NOMO-1 (cell line): ENCODE measurements at regions not wholly inside any gene's neighbourhood (a gene's known extent, or its start where the extent isn't known, plus 50 kb on each side); places are given as distances from the start of the nearest gene placed in this dataset.

Source experiments
- DNase-seq, 2 experiments: peaks; one replicate each; lab custom pipeline; 2025; ENCODE audit not compliant: unreplicated experiment in 2 of 2; lab: John Stamatoyannopoulos, UW

GRCh38 chr4:155523358-155523757 is 143.3 kb upstream of the GUCY1A1 start:
- DNase-seq: no peak

- no peak for DNase-seq
Observed at GRCh38 chr4:155522201-155522600, 144.4 kb upstream of the GUCY1A1 start.

- DNase-seq: no peak
Observed at GRCh38 chr4:155521382-155521781, 144.6 kb upstream of the MAP9 start.

GRCh38 chr4:155515444-155516075 is 138.8 kb upstream of the MAP9 start:
- DNase-seq: no peak

GRCh38 chr4:155514628-155515027 is 137.9 kb upstream of the MAP9 start:
- no peak for DNase-seq

- DNase-seq: no peak
Observed at GRCh38 chr4:155512817-155513216, 136.1 kb upstream of the MAP9 start.

GRCh38 chr4:155512046-155512445 is 135.3 kb upstream of the MAP9 start:
- no peak for DNase-seq

- no peak for DNase-seq
Observed at GRCh38 chr4:155510771-155511170, 134.0 kb upstream of the MAP9 start.

GRCh38 chr4:155509555-155509954 is 132.8 kb upstream of the MAP9 start:
- no peak for DNase-seq

GRCh38 chr4:155506745-155507144 is 130.0 kb upstream of the MAP9 start:
- no peak for DNase-seq

- no peak for DNase-seq
Observed at GRCh38 chr4:155505321-155505720, 128.6 kb upstream of the MAP9 start.

GRCh38 chr4:155497306-155497705 is 120.5 kb upstream of the MAP9 start:
- no peak for DNase-seq

GRCh38 chr4:155496294-155496626 is 119.5 kb upstream of the MAP9 start:
- no peak for DNase-seq

GRCh38 chr4:155495572-155496293 is 119.0 kb upstream of the MAP9 start:
- no peak for DNase-seq

GRCh38 chr4:155494037-155494718 is 117.4 kb upstream of the MAP9 start:
- no peak for DNase-seq

GRCh38 chr4:155491336-155492120 is 114.8 kb upstream of the MAP9 start:
- DNase-seq: no peak

GRCh38 chr4:155489271-155489670 is 112.5 kb upstream of the MAP9 start:
- no peak for DNase-seq

- no peak for DNase-seq
Observed at GRCh38 chr4:155488691-155489090, 111.9 kb upstream of the MAP9 start.

- no peak for DNase-seq
Observed at GRCh38 chr4:155487210-155487609, 110.4 kb upstream of the MAP9 start.

GRCh38 chr4:155481150-155481549 is 104.4 kb upstream of the MAP9 start:
- DNase-seq: no peak

GRCh38 chr4:155479835-155480234 is 103.1 kb upstream of the MAP9 start:
- no peak for DNase-seq
